HEK293 (cell line): ENCODE measurements at regions not wholly inside any gene's neighbourhood (a gene's known extent, or its start where the extent isn't known, plus 50 kb on each side); places are given as distances from the start of the nearest gene placed in this dataset.

Experiments
- GFI1B ChIP-seq: fragments of 450-650 bp; formaldehyde crosslinking; IDR thresholded peaks from 2 replicates; pipeline ENCODE4 v1.5.1; 2016; ENCODE audit warnings: missing biosample characterization, missing genetic modification characterization
- GLI4 ChIP-seq: fragments of 450-650 bp; formaldehyde crosslinking; IDR thresholded peaks from 2 replicates; pipeline ENCODE4 v1.5.1; 2016; ENCODE audit warnings: missing biosample characterization, missing genetic modification characterization
- TRIM28 ChIP-seq: IDR thresholded peaks from 2 replicates; pipeline ENCODE4 v1.6.1; 2011; ENCODE audit warnings: low read length, control low read depth, borderline replicate concordance
- YY1 ChIP-seq: fragments of 450-650 bp; formaldehyde crosslinking; IDR thresholded peaks from 2 replicates; pipeline ENCODE4 v1.5.1; 2018; ENCODE audit warnings: missing biosample characterization, missing genetic modification characterization
- ZBTB1 ChIP-seq: fragments of 450-650 bp; formaldehyde crosslinking; IDR thresholded peaks from 2 replicates; pipeline ENCODE4 v1.5.1; 2016; ENCODE audit warnings: missing biosample characterization, missing genetic modification characterization
- ZNF133 ChIP-seq: fragments of 450-650 bp; formaldehyde crosslinking; IDR thresholded peaks from 2 replicates; pipeline ENCODE4 v1.5.1; 2016; ENCODE audit warnings: missing biosample characterization, missing genetic modification characterization
- ZNF274 ChIP-seq, 2 experiments: fragments of 200-500 bp in 1 of 2; fragments of 450-650 bp in 1 of 2; sonication (Bioruptor generic) in 1 of 2; formaldehyde crosslinking in 1 of 2; IDR thresholded peaks; 2 replicates each; pipeline versions ENCODE4 v1.5.1 to v1.6.1; 2014 to 2016; ENCODE audit warnings: borderline replicate concordance in 1 of 2, inconsistent platforms in 1 of 2, low read length in 1 of 2, missing biosample characterization in 1 of 2, missing genetic modification characterization in 1 of 2
- ZNF610 ChIP-seq: fragments of 450-650 bp; formaldehyde crosslinking; IDR thresholded peaks from 2 replicates; pipeline ENCODE4 v1.5.1; 2016; ENCODE audit warnings: missing biosample characterization, missing genetic modification characterization, borderline replicate concordance
- TF ChIP-seq, protein P1 (sequence below): fragments of 450-650 bp; formaldehyde crosslinking; IDR thresholded peaks from 2 replicates; pipeline ENCODE4 v1.5.1; 2016; ENCODE audit warnings: missing biosample characterization, missing genetic modification characterization
- TF ChIP-seq, protein P2 (sequence below): fragments of 450-650 bp; formaldehyde crosslinking; IDR thresholded peaks from 2 replicates; pipeline ENCODE4 v1.5.1; 2016; ENCODE audit warnings: missing biosample characterization, missing genetic modification characterization
- TF ChIP-seq, protein P3 (sequence below): fragments of 450-650 bp; formaldehyde crosslinking; IDR thresholded peaks from 2 replicates; pipeline ENCODE4 v1.5.1; 2016; ENCODE audit warnings: missing biosample characterization, missing genetic modification characterization
- TF ChIP-seq, protein P4 (sequence below): fragments of 450-650 bp; formaldehyde crosslinking; IDR thresholded peaks from 2 replicates; pipeline ENCODE4 v1.5.1; 2016; ENCODE audit warnings: missing biosample characterization, missing genetic modification characterization, borderline replicate concordance

DNA sequence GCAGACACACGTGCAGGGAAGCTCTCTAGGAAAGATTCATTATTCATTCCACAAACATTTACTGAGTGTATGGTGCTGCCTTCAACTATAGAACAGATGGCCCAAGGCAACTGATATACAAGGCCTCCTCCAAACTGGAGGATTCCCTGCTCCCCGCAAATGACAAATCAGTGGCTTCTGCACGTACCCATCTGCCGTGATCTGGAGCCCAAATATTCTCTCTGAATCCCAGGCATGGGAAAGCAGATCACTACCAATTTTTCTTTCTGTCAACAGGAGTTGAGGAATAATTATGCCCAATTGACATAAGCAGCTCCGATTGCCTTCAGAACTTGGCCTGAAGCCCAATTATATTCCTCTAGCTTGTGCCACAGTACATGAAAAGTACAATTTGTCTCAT, 174.2 kb upstream of the CCDC196 start:
- TF ChIP-seq, protein P1, sequence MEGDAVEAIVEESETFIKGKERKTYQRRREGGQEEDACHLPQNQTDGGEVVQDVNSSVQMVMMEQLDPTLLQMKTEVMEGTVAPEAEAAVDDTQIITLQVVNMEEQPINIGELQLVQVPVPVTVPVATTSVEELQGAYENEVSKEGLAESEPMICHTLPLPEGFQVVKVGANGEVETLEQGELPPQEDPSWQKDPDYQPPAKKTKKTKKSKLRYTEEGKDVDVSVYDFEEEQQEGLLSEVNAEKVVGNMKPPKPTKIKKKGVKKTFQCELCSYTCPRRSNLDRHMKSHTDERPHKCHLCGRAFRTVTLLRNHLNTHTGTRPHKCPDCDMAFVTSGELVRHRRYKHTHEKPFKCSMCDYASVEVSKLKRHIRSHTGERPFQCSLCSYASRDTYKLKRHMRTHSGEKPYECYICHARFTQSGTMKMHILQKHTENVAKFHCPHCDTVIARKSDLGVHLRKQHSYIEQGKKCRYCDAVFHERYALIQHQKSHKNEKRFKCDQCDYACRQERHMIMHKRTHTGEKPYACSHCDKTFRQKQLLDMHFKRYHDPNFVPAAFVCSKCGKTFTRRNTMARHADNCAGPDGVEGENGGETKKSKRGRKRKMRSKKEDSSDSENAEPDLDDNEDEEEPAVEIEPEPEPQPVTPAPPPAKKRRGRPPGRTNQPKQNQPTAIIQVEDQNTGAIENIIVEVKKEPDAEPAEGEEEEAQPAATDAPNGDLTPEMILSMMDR (tag by site-specific recombination) = no peak
- TF ChIP-seq TRIM28 = no peak
- no peak for TF ChIP-seq ZBTB1 (tag by site-specific recombination)
- TF ChIP-seq ZNF133 (tag by site-specific recombination) = no peak
- no peak for TF ChIP-seq ZNF274 (IDR thresholded peaks at IDR 0.05; ENCODE audit: low read length)
- no peak for TF ChIP-seq ZNF274 (tag by site-specific recombination; IDR thresholded peaks at IDR 0.05; ENCODE audit: borderline replicate concordance)
- TF ChIP-seq, protein P2, sequence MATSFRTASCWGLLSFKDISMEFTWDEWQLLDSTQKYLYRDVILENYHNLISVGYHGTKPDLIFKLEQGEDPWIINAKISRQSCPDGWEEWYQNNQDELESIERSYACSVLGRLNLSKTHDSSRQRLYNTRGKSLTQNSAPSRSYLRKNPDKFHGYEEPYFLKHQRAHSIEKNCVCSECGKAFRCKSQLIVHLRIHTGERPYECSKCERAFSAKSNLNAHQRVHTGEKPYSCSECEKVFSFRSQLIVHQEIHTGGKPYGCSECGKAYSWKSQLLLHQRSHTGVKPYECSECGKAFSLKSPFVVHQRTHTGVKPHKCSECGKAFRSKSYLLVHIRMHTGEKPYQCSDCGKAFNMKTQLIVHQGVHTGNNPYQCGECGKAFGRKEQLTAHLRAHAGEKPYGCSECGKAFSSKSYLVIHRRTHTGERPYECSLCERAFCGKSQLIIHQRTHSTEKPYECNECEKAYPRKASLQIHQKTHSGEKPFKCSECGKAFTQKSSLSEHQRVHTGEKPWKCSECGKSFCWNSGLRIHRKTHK = no peak
- no peak for TF ChIP-seq GFI1B (tag by site-specific recombination)
- no peak for TF ChIP-seq YY1 (tag by site-specific recombination)
- TF ChIP-seq, protein P3, sequence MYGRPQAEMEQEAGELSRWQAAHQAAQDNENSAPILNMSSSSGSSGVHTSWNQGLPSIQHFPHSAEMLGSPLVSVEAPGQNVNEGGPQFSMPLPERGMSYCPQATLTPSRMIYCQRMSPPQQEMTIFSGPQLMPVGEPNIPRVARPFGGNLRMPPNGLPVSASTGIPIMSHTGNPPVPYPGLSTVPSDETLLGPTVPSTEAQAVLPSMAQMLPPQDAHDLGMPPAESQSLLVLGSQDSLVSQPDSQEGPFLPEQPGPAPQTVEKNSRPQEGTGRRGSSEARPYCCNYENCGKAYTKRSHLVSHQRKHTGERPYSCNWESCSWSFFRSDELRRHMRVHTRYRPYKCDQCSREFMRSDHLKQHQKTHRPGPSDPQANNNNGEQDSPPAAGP (tag by site-specific recombination) = no peak
- TF ChIP-seq, protein P4, sequence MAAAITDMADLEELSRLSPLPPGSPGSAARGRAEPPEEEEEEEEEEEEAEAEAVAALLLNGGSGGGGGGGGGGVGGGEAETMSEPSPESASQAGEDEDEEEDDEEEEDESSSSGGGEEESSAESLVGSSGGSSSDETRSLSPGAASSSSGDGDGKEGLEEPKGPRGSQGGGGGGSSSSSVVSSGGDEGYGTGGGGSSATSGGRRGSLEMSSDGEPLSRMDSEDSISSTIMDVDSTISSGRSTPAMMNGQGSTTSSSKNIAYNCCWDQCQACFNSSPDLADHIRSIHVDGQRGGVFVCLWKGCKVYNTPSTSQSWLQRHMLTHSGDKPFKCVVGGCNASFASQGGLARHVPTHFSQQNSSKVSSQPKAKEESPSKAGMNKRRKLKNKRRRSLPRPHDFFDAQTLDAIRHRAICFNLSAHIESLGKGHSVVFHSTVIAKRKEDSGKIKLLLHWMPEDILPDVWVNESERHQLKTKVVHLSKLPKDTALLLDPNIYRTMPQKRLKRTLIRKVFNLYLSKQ (tag by site-specific recombination) = no peak
- TF ChIP-seq ZNF610 = no peak
- TF ChIP-seq GLI4 (tag by site-specific recombination) = no peak
